GM10248 (cell line): ENCODE measurements at regions not wholly inside any gene's neighbourhood (a gene's known extent, or its start where the extent isn't known, plus 50 kb on each side); places are given as distances from the start of the nearest gene placed in this dataset.

Experiments
- CTCF ChIA-PET: fragments of 300-600 bp; sonication (Branson Sonifier 250); formaldehyde crosslinking; extraction: SDS; loops from one replicate; lab custom pipeline; 2021; ENCODE audit warnings: antibody characterized with exemption; lab: Yijun Ruan, JAX
- POLR2A ChIA-PET: fragments of 350-650 bp; sonication (Branson Sonifier 250); formaldehyde crosslinking; extraction: SDS; loops from one replicate; lab custom pipeline; 2020; ENCODE audit warnings: antibody characterized with exemption; lab: Yijun Ruan, JAX
- DNase-seq: peaks from one replicate; pipeline ENCODE4 v3.0.0; 2012; ENCODE audit errors: extremely low spot score
- CTCF ChIP-seq: IDR thresholded peaks from 2 replicates; pipeline ENCODE4 v1.5.1; 2012; ENCODE audit warnings: mild to moderate bottlenecking, low read depth; ENCODE audit errors: extremely low read depth, missing control alignments, control extremely low read depth

DNA sequence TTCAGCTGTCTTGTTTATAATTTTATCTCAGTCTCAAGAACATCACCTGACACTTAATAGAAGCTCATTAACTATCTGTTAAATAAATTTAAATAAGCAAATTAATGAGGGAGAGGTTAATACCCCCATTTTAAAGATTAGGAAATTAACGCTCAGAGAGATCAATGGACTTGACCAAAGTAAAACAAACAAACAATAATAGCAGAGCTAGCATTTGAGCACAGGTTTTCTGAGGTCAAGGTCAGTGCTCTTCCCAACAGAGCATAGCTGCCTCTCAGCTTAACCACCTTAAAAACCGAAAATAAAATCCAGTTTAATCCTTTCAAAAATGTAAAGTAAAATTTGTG is 196.6 kb upstream of the BCL6 start:
- DNase-seq, result no peak
- ChIA-PET CTCF (interaction anchor here (0.8 to 1.6 kb wide), 4 partner anchors 10 to 1013 kb away, joined by 3 to 4 read pairs (median 3); no protein-coding TSS in a partner anchor), POLR2A (no interaction called here)
- TF ChIP-seq CTCF, result no peak

DNA sequence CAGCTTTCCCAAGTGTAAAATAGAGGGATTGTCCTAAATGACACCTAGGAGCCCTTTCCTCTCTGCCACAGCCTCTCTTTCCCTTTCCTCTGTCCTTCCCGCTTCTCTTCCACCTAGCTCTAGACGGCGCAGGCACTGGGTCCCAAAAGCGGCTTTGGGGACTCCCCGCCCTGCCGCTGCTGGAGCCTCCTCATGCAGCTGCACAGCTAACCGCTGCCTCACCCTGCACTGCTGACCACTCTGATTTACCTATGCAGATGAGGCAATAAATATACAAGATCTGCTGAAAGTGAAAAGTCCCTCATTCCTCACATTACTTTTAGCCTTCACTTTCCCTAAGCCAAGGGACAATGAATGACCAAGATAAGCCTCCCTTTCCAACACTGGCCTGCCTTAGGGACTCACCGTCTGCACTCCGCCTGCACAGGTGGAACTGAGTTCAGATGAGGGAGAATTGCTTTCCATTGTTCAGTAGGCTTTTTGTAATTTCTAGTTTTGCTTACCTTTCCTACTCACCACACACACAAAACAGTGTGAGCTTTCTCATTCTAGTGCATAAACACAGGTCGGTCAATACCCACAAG is 197.5 kb upstream of the BCL6 start:
- ChIA-PET POLR2A (no interaction called here), CTCF (interaction anchor here (1.0 to 1.3 kb wide), 2 partner anchors 9 to 31 kb away, joined by 3 read pairs; no protein-coding TSS in a partner anchor)
- no peak for TF ChIP-seq CTCF

GRCh38 chr3:187943677-187944389 is 198.6 kb upstream of the BCL6 start:
- ChIA-PET POLR2A (no interaction called here), CTCF (interaction anchor here (1.0 to 1.1 kb wide), 2 partner anchors 9 to 30 kb away, joined by 3 to 4 read pairs; no protein-coding TSS in a partner anchor)
- no peak for DNase-seq
- no peak for TF ChIP-seq CTCF

More for the DNA sequence above, 197.5 kb upstream of the BCL6 start:
- DNase-seq, result peak; percentile 26

GRCh38 chr3:187944390-187945179 is 199.3 kb upstream of the BCL6 start:
- ChIA-PET POLR2A (no interaction called here), CTCF (interaction anchor here (1.1 to 1.2 kb wide), 3 partner anchors 9 to 11 kb away, joined by 3 to 4 read pairs (median 3); no protein-coding TSS in a partner anchor)
- no peak for TF ChIP-seq CTCF
- no peak for DNase-seq

DNA sequence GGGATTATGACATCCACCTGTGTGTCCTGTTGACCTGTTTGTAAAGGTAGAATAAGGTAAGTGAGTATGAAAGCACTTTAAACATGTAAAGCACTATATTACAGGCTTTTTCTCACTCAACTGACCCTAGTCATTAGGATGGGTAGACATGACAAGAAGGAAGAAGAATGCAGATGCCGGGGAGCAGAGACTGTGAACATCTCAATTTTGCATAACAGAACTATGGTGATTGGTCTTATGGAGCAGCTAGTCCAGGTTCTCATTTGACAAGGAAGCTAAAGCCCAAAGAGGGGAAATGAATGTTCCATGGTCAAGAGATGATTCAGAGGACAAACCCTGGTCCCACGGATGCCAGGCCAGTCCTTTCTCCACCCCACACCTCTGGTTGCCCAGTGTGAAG is 200.1 kb upstream of the BCL6 start:
- CTCF ChIA-PET, result interaction anchor here (1.0 to 1.3 kb wide), 5 partner anchors 8 to 1010 kb away, joined by 3 read pairs; no protein-coding TSS in a partner anchor
- DNase-seq, result no peak
- no peak for TF ChIP-seq CTCF
- POLR2A ChIA-PET, result no interaction called here

GRCh38 chr3:187946163-187946691 is 201.0 kb upstream of the BCL6 start:
- POLR2A ChIA-PET, result no interaction called here
- DNase-seq, result no peak
- TF ChIP-seq CTCF, result no peak
- CTCF ChIA-PET, result interaction anchor here (0.9 to 1.3 kb wide), 6 partner anchors 8 to 1009 kb away, joined by 3 read pairs; no protein-coding TSS in a partner anchor
